ENCODE measurements at regions not wholly inside any gene's neighbourhood (a gene's known extent, or its start where the extent isn't known, plus 50 kb on each side); places are given as distances from the start of the nearest gene placed in this dataset.

- ChIA-PET POLR2A (no interaction called here), CTCF (no interaction called here)
- no peak for DNase-seq (ENCODE audit: low read depth, low spot score)
- Histone ChIP-seq H3K9me3 (ENCODE audit: control insufficient read depth, insufficient read depth, low read length) (no peaks in the 10 kb centered on the region), H3K27ac (ENCODE audit: low read depth, low read length) (no peak overlapping the region), H3K27me3 (ENCODE audit: control insufficient read depth, insufficient read depth, low read length) (no peaks in the 10 kb centered on the region), H3K4me3 (ENCODE audit: low read depth, low read length) (no peak overlapping the region)
- TF ChIP-seq, protein P1, sequence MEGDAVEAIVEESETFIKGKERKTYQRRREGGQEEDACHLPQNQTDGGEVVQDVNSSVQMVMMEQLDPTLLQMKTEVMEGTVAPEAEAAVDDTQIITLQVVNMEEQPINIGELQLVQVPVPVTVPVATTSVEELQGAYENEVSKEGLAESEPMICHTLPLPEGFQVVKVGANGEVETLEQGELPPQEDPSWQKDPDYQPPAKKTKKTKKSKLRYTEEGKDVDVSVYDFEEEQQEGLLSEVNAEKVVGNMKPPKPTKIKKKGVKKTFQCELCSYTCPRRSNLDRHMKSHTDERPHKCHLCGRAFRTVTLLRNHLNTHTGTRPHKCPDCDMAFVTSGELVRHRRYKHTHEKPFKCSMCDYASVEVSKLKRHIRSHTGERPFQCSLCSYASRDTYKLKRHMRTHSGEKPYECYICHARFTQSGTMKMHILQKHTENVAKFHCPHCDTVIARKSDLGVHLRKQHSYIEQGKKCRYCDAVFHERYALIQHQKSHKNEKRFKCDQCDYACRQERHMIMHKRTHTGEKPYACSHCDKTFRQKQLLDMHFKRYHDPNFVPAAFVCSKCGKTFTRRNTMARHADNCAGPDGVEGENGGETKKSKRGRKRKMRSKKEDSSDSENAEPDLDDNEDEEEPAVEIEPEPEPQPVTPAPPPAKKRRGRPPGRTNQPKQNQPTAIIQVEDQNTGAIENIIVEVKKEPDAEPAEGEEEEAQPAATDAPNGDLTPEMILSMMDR (IDR thresholded peaks at IDR 0.05; ENCODE audit: low read depth, low read length), result no peak
Observed at GRCh38 chr11:109308551-109308950, 113.4 kb upstream of the C11orf87 start.

GRCh38 chr11:109309153-109309552 lies 112.8 kb upstream of the C11orf87 start:
- no peak for DNase-seq (ENCODE audit: low read depth, low spot score)
- ChIA-PET CTCF (no interaction called here), POLR2A (no interaction called here)
- Histone ChIP-seq H3K4me3 (ENCODE audit: low read depth, low read length) (no peak overlapping the region), H3K9me3 (ENCODE audit: control insufficient read depth, insufficient read depth, low read length) (no peaks in the 10 kb centered on the region), H3K27me3 (ENCODE audit: control insufficient read depth, insufficient read depth, low read length) (no peaks in the 10 kb centered on the region), H3K27ac (ENCODE audit: low read depth, low read length) (no peak overlapping the region)
- TF ChIP-seq, protein P1 (IDR thresholded peaks at IDR 0.05; ENCODE audit: low read depth, low read length), result no peak

- Histone ChIP-seq H3K9me3 (ENCODE audit: control insufficient read depth, insufficient read depth, low read length) (no peaks in the 10 kb centered on the region), H3K27ac (ENCODE audit: low read depth, low read length) (no peak overlapping the region), H3K4me3 (ENCODE audit: low read depth, low read length) (no peak overlapping the region), H3K27me3 (ENCODE audit: control insufficient read depth, insufficient read depth, low read length) (no peaks in the 10 kb centered on the region)
- POLR2A ChIA-PET, result no interaction called here
- no peak for DNase-seq (ENCODE audit: low read depth, low spot score)
- CTCF ChIA-PET, result no interaction called here
- TF ChIP-seq, protein P1 (IDR thresholded peaks at IDR 0.05; ENCODE audit: low read depth, low read length), result no peak
Observed at GRCh38 chr11:109317726-109318125, 104.3 kb upstream of the C11orf87 start.

- Histone ChIP-seq H3K4me3 (ENCODE audit: low read depth, low read length) (no peak overlapping the region), H3K27ac (ENCODE audit: low read depth, low read length) (no peak overlapping the region), H3K27me3 (ENCODE audit: control insufficient read depth, insufficient read depth, low read length) (no peaks in the 10 kb centered on the region), H3K9me3 (ENCODE audit: control insufficient read depth, insufficient read depth, low read length) (no peaks in the 10 kb centered on the region)
- POLR2A ChIA-PET, result no interaction called here
- CTCF ChIA-PET, result no interaction called here
- no peak for DNase-seq (ENCODE audit: low read depth, low spot score)
- TF ChIP-seq, protein P1 (IDR thresholded peaks at IDR 0.05; ENCODE audit: low read depth, low read length), result no peak
Observed at GRCh38 chr11:109320595-109320994, 101.4 kb upstream of the C11orf87 start.

DNA sequence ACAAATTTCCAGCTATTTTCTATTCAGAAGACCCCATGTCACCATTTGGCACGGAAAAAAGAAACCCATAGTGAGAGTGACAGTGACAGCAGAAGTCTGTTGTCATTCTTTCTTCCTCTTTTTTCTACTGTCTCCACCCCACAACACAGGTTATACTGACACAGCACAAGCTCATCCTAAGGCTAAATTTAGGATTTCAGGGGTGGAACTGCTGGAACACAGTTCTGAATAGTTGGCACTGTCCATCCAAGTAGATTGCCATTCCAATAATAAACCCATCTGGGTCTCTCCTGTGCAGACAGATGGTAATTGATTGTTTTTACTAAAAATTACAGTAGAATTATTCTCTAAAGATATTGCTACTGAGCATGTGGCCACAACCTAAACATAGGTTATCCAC lies 95.2 kb upstream of the C11orf87 start:
- Histone ChIP-seq H3K4me3 (ENCODE audit: low read depth, low read length) (no peak overlapping the region), H3K9me3 (ENCODE audit: control insufficient read depth, insufficient read depth, low read length) (no peaks in the 10 kb centered on the region), H3K27ac (ENCODE audit: low read depth, low read length) (no peak overlapping the region), H3K27me3 (ENCODE audit: control insufficient read depth, insufficient read depth, low read length) (no peaks in the 10 kb centered on the region)
- ChIA-PET CTCF (no interaction called here), POLR2A (no interaction called here)
- no peak for DNase-seq (ENCODE audit: low read depth, low spot score)
- TF ChIP-seq, protein P1 (IDR thresholded peaks at IDR 0.05; ENCODE audit: low read depth, low read length), result no peak
